T-helper 9 cell (primary cell): ENCODE measurements at regions not wholly inside any gene's neighbourhood (a gene's known extent, or its start where the extent isn't known, plus 50 kb on each side); places are given as distances from the start of the nearest gene placed in this dataset.
"Not testable (repeated sequence)": the region's sequence is repeated elsewhere in the genome, so short reads cannot be mapped to it uniquely, and the experiment has no call there.

ENCODE experiments used
- DNase-seq: peaks from one replicate; pipeline ENCODE4 v3.0.0-alpha.2; 2020

GRCh38 chr5:68673823-68674180, 420.0 kb upstream of the SLC30A5 start:
- no peak for DNase-seq

- DNase-seq: no peak
Observed at GRCh38 chr5:68679041-68679440, 414.8 kb upstream of the SLC30A5 start.

GRCh38 chr5:68680366-68680765, 413.4 kb upstream of the SLC30A5 start:
- DNase-seq: no peak

DNA sequence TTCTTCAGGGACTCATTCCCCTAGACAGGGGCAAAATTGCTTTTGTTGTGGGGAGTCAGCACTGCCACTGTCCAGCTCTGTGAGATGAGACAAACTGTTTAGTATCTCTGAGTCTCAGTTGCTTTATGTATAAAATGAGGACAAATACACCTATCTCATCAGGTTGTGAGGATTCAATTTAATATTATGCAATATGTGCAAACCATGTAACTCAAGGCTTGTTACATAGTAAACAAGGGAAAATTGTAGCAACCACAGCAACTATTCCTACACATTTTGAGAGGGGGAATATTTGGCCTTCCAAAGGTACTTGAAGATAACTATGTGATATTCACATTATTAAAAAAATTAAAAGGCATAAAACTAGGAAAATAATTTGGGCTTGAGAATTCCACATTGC, 411.9 kb upstream of the SLC30A5 start:
- no peak for DNase-seq

DNA sequence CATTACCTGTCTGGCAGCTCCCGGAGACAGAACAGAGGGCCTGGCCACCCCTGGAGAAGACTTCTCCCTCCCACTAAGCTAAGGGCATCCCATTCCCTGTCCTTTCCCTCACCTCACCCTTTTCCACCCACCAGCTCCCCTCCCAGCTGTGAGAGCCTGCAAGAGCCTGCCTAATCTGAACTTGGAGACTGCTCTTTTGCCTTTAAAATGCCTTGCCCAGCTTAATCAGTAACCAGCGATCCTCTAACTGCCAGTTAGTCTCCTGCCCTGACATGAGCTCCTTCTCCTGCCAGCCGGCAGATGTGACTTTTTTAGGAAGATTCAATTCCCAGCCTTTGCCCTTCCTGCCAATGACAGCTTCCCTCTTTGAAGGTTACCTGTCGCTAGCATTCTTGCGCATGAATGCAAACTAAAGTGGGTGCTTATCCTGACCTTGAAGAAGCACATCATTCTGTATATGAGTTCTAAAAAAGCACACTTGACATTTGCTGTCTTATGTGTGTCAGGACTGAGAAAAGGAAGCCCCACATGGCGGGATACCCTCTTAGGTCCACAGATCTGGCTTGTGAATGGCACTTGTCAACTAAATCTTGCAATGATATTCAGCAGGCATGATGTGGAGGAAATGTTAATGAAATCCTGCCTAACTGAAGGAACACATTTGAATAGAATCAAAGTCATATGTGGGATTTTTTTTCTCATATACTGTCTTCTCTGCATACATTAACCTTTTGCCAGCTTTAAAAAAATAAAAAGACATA, 411.2 kb upstream of the SLC30A5 start:
- no peak for DNase-seq

GRCh38 chr5:68683632-68684036, 410.2 kb upstream of the SLC30A5 start:
- DNase-seq: no peak

GRCh38 chr5:68685863-68686262, 408.0 kb upstream of the SLC30A5 start:
- DNase-seq: no peak

GRCh38 chr5:68688547-68688946, 405.3 kb upstream of the SLC30A5 start:
- no peak for DNase-seq

DNA sequence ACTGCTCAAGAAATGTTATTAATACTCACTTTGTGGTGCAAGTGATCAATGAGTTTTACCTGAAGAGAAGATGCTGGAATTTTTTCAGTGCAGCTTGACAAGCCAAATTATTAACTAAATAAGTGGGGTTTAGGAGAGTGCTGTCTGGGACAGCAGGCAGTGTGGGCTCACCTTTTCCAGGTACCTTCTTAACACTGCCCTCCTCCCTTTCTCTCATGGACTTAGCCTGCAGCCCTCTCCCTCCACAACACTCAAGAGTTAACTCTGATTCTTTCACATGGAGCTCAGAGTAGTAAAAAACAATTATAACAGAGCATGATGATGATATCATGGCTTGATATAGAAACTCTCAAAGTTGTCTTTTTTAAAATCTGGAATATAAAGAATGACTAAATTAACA, 404.8 kb upstream of the SLC30A5 start:
- DNase-seq: no peak

- DNase-seq: not testable (repeated sequence)
Observed at GRCh38 chr5:68691874-68692273, 401.9 kb upstream of the SLC30A5 start.

- DNase-seq: no peak
Observed at GRCh38 chr5:68698025-68698940, 395.5 kb upstream of the SLC30A5 start.

GRCh38 chr5:68699966-68700365, 393.8 kb upstream of the SLC30A5 start:
- no peak for DNase-seq

DNA sequence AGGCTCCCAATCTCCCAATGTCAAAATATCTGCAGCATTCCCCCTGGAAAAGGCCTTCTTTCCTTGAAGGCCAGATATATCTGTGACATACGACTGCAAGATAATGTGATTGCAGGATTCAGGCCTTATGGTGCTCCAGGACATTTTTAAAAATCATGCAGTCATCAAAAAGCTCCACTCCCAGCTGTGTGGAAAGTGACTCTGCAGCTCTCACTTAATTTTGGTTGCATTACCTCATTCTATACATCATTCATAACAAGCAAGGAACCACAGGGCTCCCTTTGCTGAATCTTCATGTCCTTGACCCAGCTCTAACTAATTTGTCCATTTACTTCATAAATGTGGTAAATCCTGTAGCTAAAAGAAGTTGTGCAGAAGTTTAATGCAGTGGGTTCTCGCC, 386.2 kb upstream of the SLC30A5 start:
- DNase-seq: no peak

GRCh38 chr5:68708156-68708841, 385.5 kb upstream of the SLC30A5 start:
- DNase-seq: no peak

- no peak for DNase-seq
Observed at GRCh38 chr5:68708842-68709170, 385.0 kb upstream of the SLC30A5 start.

DNA sequence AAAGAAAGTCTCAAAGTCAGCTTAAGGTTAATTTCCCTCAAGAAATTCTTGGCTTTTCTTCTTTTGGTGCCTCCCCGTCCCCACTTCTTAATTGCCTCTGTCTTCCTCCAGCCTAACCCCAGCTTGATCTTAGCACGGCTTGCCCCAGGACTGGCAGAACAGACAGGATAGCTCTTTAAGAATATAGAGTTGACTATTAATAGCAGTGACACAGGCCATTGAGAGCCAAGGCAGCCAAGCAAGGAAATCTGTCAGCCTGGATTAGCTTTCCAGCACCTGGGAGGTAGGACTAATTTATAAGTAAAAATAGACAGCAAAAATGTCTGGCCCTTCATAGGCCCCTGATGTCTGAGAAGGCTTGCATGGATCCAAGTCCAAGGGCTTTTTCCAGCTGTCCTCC, 384.6 kb upstream of the SLC30A5 start:
- DNase-seq: no peak

GRCh38 chr5:68710514-68710913, 383.3 kb upstream of the SLC30A5 start:
- no peak for DNase-seq

GRCh38 chr5:68711293-68712200, 382.3 kb upstream of the SLC30A5 start:
- DNase-seq: no peak

DNA sequence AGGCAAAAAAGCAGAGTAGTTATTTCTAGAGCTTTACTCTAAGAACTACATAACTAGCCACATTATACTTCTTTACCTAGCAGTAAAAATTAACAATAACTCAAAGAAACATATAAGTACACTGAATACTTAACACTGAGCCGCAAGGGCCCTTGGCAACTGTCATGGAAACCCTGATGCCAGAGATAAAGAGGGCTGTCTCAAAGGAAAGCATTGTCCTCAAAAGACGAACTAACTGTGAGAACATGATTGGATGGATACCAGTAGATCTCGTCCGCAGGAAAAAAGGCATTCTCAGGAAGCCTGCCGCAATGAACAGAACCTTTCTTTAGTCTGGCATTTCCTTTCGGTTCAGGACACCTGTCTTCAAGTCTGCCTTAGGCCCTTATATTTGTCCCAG, 379.0 kb upstream of the SLC30A5 start:
- DNase-seq: no peak

- no peak for DNase-seq
Observed at GRCh38 chr5:68720884-68721610, 372.8 kb upstream of the SLC30A5 start.

- DNase-seq: no peak
Observed at GRCh38 chr5:68722357-68722756, 371.5 kb upstream of the SLC30A5 start.
